GM12892 (cell line): ENCODE measurements at regions not wholly inside any gene's neighbourhood (a gene's known extent, or its start where the extent isn't known, plus 50 kb on each side); places are given as distances from the start of the nearest gene placed in this dataset.

Source experiments
- DNase-seq: peaks from one replicate; pipeline ENCODE4 v3.0.0; 2011; ENCODE audit not compliant: insufficient read length
- FAIRE-seq: peaks from 2 replicates; lab custom pipeline; 2011; peaks lifted over from hg19 to GRCh38; lab: Jason Lieb, UNC
- POLR2A ChIP-seq: IDR thresholded peaks from 2 replicates; pipeline ENCODE4 v1.6.1; 2011; ENCODE audit warnings: low read depth, low read length, control low read depth
- POLR2AphosphoS5 ChIP-seq: IDR thresholded peaks from 2 replicates; pipeline ENCODE4 v1.6.1; 2011; ENCODE audit warnings: low read depth, low read length, control low read depth
- TAF1 ChIP-seq: IDR thresholded peaks from 2 replicates; pipeline ENCODE4 v1.6.1; 2011; ENCODE audit warnings: low read depth, mild to moderate bottlenecking, control low read depth, low read length, borderline replicate concordance

GRCh38 chr6:140487586-140487985 is 1113.1 kb upstream of the CITED2 start:
- no peak for DNase-seq
- TF ChIP-seq POLR2A (no peak), TAF1 (no peak), POLR2AphosphoS5 (no peak)
- FAIRE-seq = no peak

GRCh38 chr6:140486450-140487361 is 1112.3 kb upstream of the CITED2 start:
- no peak for DNase-seq
- FAIRE-seq = no peak
- TF ChIP-seq TAF1 = no peak
- no peak for TF ChIP-seq POLR2A

- TF ChIP-seq POLR2A = no peak
- TF ChIP-seq TAF1 = no peak
- no peak for TF ChIP-seq POLR2AphosphoS5
- DNase-seq (no peak), FAIRE-seq (peak; percentile 67)
These were observed 1111.4 kb upstream of the CITED2 start for GRCh38 chr6:140485740-140486449.

GRCh38 chr6:140480852-140481251 is 1106.4 kb upstream of the CITED2 start:
- peak; percentile 14 for FAIRE-seq
- TF ChIP-seq POLR2A = no peak
- TF ChIP-seq TAF1 = no peak
- TF ChIP-seq POLR2AphosphoS5 = no peak

GRCh38 chr6:140478631-140479030 is 1104.2 kb upstream of the CITED2 start:
- no peak for TF ChIP-seq POLR2AphosphoS5
- DNase-seq (no peak), FAIRE-seq (no peak)

More at GRCh38 chr6:140480852-140481251, 1106.4 kb upstream of the CITED2 start:
- no peak for DNase-seq

GRCh38 chr6:140475086-140475485 is 1100.6 kb upstream of the CITED2 start:
- no peak for FAIRE-seq
- TF ChIP-seq POLR2AphosphoS5 (no peak), TAF1 (no peak), POLR2A (no peak)
- no peak for DNase-seq

GRCh38 chr6:140464720-140465119 is 1090.3 kb upstream of the CITED2 start:
- no peak for DNase-seq
- no peak for FAIRE-seq
- TF ChIP-seq POLR2AphosphoS5 (no peak), POLR2A (no peak), TAF1 (no peak)

- TF ChIP-seq TAF1 (no peak), POLR2AphosphoS5 (no peak), POLR2A (no peak)
- no peak for FAIRE-seq
- no peak for DNase-seq
These were observed 1088.9 kb upstream of the CITED2 start for GRCh38 chr6:140463312-140463710.

- DNase-seq = no peak
- no peak for FAIRE-seq
- TF ChIP-seq TAF1 = no peak
- TF ChIP-seq POLR2A = no peak
- TF ChIP-seq POLR2AphosphoS5 = no peak
These were observed 1088.2 kb upstream of the CITED2 start for GRCh38 chr6:140462453-140463311.

- DNase-seq (no peak), FAIRE-seq (no peak)
- TF ChIP-seq POLR2A (no peak), POLR2AphosphoS5 (no peak), TAF1 (no peak)
These were observed 1087.6 kb upstream of the CITED2 start for GRCh38 chr6:140462076-140462452.

- no peak for TF ChIP-seq TAF1
- TF ChIP-seq POLR2AphosphoS5 = no peak
- no peak for TF ChIP-seq POLR2A
- no peak for FAIRE-seq
- no peak for DNase-seq
These were observed 1085.8 kb upstream of the CITED2 start for GRCh38 chr6:140460267-140460666.
